Posterior cingulate gyrus (tissue), 11 donors: ENCODE measurements at regions not wholly inside any gene's neighbourhood (a gene's known extent, or its start where the extent isn't known, plus 50 kb on each side); places are given as distances from the start of the nearest gene placed in this dataset.
A peak's percentile ranks its signal among the peaks of the same experiment; 100 is the strongest.
"Not testable (repeated sequence)": the region's sequence is repeated elsewhere in the genome, so short reads cannot be mapped to it uniquely, and the experiment has no call there.

Experiments used
- DNase-seq, 10 donors: peaks; one replicate each; pipeline versions ENCODE4 v3.0.0 to v3.0.0-alpha.2; 2020 to 2021; ENCODE audit warnings: mixed read lengths in 3 of 10
- intact Hi-C: fragments of 100-400 bp; cut with DNase I; formaldehyde crosslinking; loops from one replicate; pipeline ENCODE4 v1.15.1; 2023

GRCh38 chr1:143786381-143786780 lies 185.4 kb downstream of the FAM72C start:
- DNase-seq, intact Hi-C loops: not testable (repeated sequence)

GRCh38 chr1:143785883-143786282 lies 185.9 kb downstream of the FAM72C start:
- intact Hi-C loops, DNase-seq: not testable (repeated sequence)

GRCh38 chr1:143784239-143784882 lies 187.4 kb downstream of the FAM72C start:
- intact Hi-C loops, DNase-seq: not testable (repeated sequence)

- intact Hi-C loops, DNase-seq: not testable (repeated sequence)
These were observed 193.6 kb downstream of the FAM72C start for GRCh38 chr1:143778178-143778577.

GRCh38 chr1:143764831-143765230 lies 207.0 kb downstream of the FAM72C start:
- DNase-seq, result peak in 2 of 10 donors; percentile 8 to 55
- intact Hi-C loops, result not testable (repeated sequence)

- not testable (repeated sequence) for DNase-seq
These were observed 211.4 kb downstream of the FAM72C start for GRCh38 chr1:143760366-143760765.

GRCh38 chr1:143755961-143756360 lies 215.8 kb downstream of the FAM72C start:
- DNase-seq, intact Hi-C loops: not testable (repeated sequence)

More at GRCh38 chr1:143760366-143760765, 211.4 kb downstream of the FAM72C start:
- intact Hi-C loops, result not testable (repeated sequence)

- intact Hi-C loops, result no loop called here
- DNase-seq, result no peak
These were observed 222.9 kb downstream of the FAM72C start for GRCh38 chr1:143748906-143749305.

- peak in 1 of 10 donors; percentile 62 for DNase-seq
- intact Hi-C loops, result no loop called here
These were observed 235.2 kb downstream of the FAM72C start for GRCh38 chr1:143736562-143736961.

GRCh38 chr1:143735764-143736461 lies 235.9 kb downstream of the FAM72C start:
- intact Hi-C loops, result no loop called here
- DNase-seq, result peak in 1 of 10 donors; percentile 80

- DNase-seq, intact Hi-C loops: not testable (repeated sequence)
These were observed 237.5 kb downstream of the FAM72C start for GRCh38 chr1:143734261-143734660.

- intact Hi-C loops, DNase-seq: not testable (repeated sequence)
These were observed 240.9 kb downstream of the FAM72C start for GRCh38 chr1:143730890-143731289.

GRCh38 chr1:143729449-143730111 lies 242.2 kb downstream of the FAM72C start:
- peak in 2 of 10 donors; percentile 15 to 83 for DNase-seq
- intact Hi-C loops, result not testable (repeated sequence)

- DNase-seq, intact Hi-C loops: not testable (repeated sequence)
These were observed 242.9 kb downstream of the FAM72C start for GRCh38 chr1:143728802-143729448.

GRCh38 chr1:143727263-143727662 lies 244.5 kb downstream of the FAM72C start:
- intact Hi-C loops, result no loop called here

GRCh38 chr1:143721024-143721373 lies 250.8 kb downstream of the FAM72C start:
- DNase-seq, result no peak
- intact Hi-C loops, result no loop called here

More at GRCh38 chr1:143727263-143727662, 244.5 kb downstream of the FAM72C start:
- no peak for DNase-seq

- DNase-seq, result peak in 3 of 10 donors; percentile 13 to 86 (median 15)
- intact Hi-C loops, result no loop called here
These were observed 251.4 kb downstream of the FAM72C start for GRCh38 chr1:143720087-143721023.

- DNase-seq, result no peak
- intact Hi-C loops, result no loop called here
These were observed 253.3 kb downstream of the FAM72C start for GRCh38 chr1:143718524-143718923.

GRCh38 chr1:143718021-143718420 lies 253.8 kb downstream of the FAM72C start:
- intact Hi-C loops, result no loop called here
- DNase-seq, result peak in 1 of 10 donors; percentile 68

- intact Hi-C loops, result no loop called here
- peak in 1 of 10 donors; percentile 55 for DNase-seq
These were observed 254.4 kb downstream of the FAM72C start for GRCh38 chr1:143717434-143717833.
